Gastrocnemius medialis (tissue), 4 donors: ENCODE measurements at regions not wholly inside any gene's neighbourhood (a gene's known extent, or its start where the extent isn't known, plus 50 kb on each side); places are given as distances from the start of the nearest gene placed in this dataset.

Experiments
- ATAC-seq, 2 donors: fragments of 150-250 bp; one replicate each; pipeline ENCODE4 v1.9.1; 2016
- DNase-seq, 2 donors: peaks; one replicate each; pipeline ENCODE4 v3.0.0-alpha.2; 2019
- H3K27ac ChIP-seq, 4 donors: fragments of 200-600 bp; sonication (generic); 1 replicate in 1 of 4; 2 replicates in 3 of 4; pipeline ENCODE4 v1.5.1; 2016 to 2018; ENCODE audit warnings: mild to moderate bottlenecking in 2 of 4, moderate library complexity in 1 of 4
- H3K27me3 ChIP-seq, 3 donors: fragments of 200-600 bp; sonication (generic) in 2 of 3; 1 replicate in 1 of 3; 2 replicates in 2 of 3; pipeline versions ENCODE4 v1.5.1 to v1.6.0; 2016 to 2019; ENCODE audit warnings: mild to moderate bottlenecking in 1 of 3, moderate library complexity in 1 of 3
- H3K36me3 ChIP-seq, 2 donors: fragments of 200-600 bp; sonication (generic) in 1 of 2; one replicate each; pipeline ENCODE4 v1.5.1; 2017 to 2018
- H3K4me1 ChIP-seq, 2 donors: fragments of 200-600 bp; sonication (generic) in 1 of 2; one replicate each; pipeline ENCODE4 v1.5.1; 2016 to 2017; ENCODE audit warnings: mild to moderate bottlenecking in 2 of 2
- H3K4me3 ChIP-seq, 4 donors: fragments of 200-600 bp; sonication (generic) in 3 of 4; 1 replicate in 1 of 4; 2 replicates in 3 of 4; pipeline ENCODE4 v1.5.1; 2016 to 2019; ENCODE audit warnings: mild to moderate bottlenecking in 2 of 4
- H3K9me3 ChIP-seq, 3 donors: fragments of 200-600 bp; sonication (generic) in 2 of 3; 1 replicate in 1 of 3; 2 replicates in 2 of 3; pipeline ENCODE4 v1.5.1; 2016 to 2019
- POLR2A ChIP-seq, 2 donors: fragments of 450-650 bp; IDR thresholded peaks; one replicate each; pipeline ENCODE4 v1.6.1; 2017; ENCODE audit warnings: antibody characterized with exemption in 2 of 2, mild to moderate bottlenecking in 2 of 2, moderate library complexity in 2 of 2
- in situ Hi-C, 4 donors: fragments of 200-750 bp; cut with MboI; loops; one replicate each; pipeline versions ENCODE4 v1.15.0 to v1.8.0; 2017; ENCODE audit warnings: low sequenced_read_pairs in 4 of 4
- intact Hi-C: fragments of 100-400 bp; cut with DNase I; formaldehyde crosslinking; loops from one replicate; pipeline ENCODE4 v1.15.1; 2023; ENCODE audit warnings: low total_unique reads
- TF ChIP-seq, protein P1 (sequence below), 5 experiments: fragments of 450-650 bp in 3 of 5; fragments of 200-600 bp in 2 of 5; sonication (generic) in 2 of 5; IDR thresholded peaks in 4 of 5; conservative IDR thresholded peaks in 1 of 5; 1 replicate in 4 of 5; 2 replicates in 1 of 5; pipeline ENCODE4 v1.5.1; 2016 to 2019; ENCODE audit warnings: antibody characterized with exemption in 5 of 5, mild to moderate bottlenecking in 3 of 5, moderate library complexity in 3 of 5

GRCh38 chr3:74413547-74414241 lies 200.8 kb downstream of the CNTN3 start:
- DNase-seq, result no peak
- TF ChIP-seq POLR2A (IDR thresholded peaks at IDR 0.05), result no peak
- TF ChIP-seq, protein P1, sequence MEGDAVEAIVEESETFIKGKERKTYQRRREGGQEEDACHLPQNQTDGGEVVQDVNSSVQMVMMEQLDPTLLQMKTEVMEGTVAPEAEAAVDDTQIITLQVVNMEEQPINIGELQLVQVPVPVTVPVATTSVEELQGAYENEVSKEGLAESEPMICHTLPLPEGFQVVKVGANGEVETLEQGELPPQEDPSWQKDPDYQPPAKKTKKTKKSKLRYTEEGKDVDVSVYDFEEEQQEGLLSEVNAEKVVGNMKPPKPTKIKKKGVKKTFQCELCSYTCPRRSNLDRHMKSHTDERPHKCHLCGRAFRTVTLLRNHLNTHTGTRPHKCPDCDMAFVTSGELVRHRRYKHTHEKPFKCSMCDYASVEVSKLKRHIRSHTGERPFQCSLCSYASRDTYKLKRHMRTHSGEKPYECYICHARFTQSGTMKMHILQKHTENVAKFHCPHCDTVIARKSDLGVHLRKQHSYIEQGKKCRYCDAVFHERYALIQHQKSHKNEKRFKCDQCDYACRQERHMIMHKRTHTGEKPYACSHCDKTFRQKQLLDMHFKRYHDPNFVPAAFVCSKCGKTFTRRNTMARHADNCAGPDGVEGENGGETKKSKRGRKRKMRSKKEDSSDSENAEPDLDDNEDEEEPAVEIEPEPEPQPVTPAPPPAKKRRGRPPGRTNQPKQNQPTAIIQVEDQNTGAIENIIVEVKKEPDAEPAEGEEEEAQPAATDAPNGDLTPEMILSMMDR (IDR thresholded peaks at IDR 0.05 in 4 of 5, conservative IDR thresholded peaks at IDR 0.05 in 1 of 5), result no peak
- no peaks in the 10 kb centered on the region for H3K27me3 ChIP-seq
- intact Hi-C loops (no loop called here), in situ Hi-C loops (no loop called here)
- no peaks in the 10 kb centered on the region for H3K36me3 ChIP-seq
- H3K9me3 ChIP-seq, result no peaks in the 10 kb centered on the region
- no peak for ATAC-seq
- H3K27ac ChIP-seq, result no peak overlapping the region
- no peak overlapping the region for H3K4me3 ChIP-seq
- H3K4me1 ChIP-seq, result no peaks in the 10 kb centered on the region

DNA sequence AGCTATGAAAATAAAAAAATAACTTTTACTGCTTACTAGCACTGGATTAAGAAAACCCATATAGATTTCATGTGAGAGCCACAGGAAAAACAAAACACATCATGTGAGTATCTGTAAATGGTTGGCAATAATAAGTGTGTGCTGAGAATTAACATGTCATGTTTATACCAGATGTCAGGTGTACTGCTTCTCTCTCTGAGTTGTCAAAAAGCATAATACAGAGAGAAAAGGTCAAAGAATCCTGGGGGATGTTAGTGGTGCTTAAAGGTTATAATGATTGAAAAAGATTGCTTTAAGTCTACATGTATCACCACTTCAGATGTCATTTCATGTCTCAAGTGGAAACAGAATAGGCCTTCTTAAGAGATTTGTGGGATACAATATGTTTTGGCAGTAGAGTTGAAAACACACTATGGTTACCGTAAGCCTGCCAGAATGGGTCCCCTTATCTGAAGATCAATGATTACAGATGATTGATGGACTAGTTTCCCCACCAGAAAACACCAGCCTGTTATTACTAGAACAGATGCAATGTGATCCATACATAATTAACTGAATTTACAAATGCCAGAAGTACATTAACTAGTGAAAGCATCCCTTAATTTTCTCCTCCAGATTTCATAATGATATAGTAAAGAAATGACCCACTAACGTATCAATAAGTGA lies 204.1 kb downstream of the CNTN3 start:
- intact Hi-C loops, result no loop called here
- no peak for ATAC-seq
- TF ChIP-seq, protein P1 (IDR thresholded peaks at IDR 0.05 in 4 of 5, conservative IDR thresholded peaks at IDR 0.05 in 1 of 5), result no peak
- TF ChIP-seq POLR2A (IDR thresholded peaks at IDR 0.05), result no peak
- no peaks in the 10 kb centered on the region for H3K4me1 ChIP-seq
- H3K4me3 ChIP-seq, result no peak overlapping the region
- no peaks in the 10 kb centered on the region for H3K9me3 ChIP-seq
- in situ Hi-C loops, result no loop called here
- DNase-seq, result no peak
- no peak overlapping the region for H3K27ac ChIP-seq
- H3K27me3 ChIP-seq, result no peaks in the 10 kb centered on the region
- H3K36me3 ChIP-seq, result no peaks in the 10 kb centered on the region

DNA sequence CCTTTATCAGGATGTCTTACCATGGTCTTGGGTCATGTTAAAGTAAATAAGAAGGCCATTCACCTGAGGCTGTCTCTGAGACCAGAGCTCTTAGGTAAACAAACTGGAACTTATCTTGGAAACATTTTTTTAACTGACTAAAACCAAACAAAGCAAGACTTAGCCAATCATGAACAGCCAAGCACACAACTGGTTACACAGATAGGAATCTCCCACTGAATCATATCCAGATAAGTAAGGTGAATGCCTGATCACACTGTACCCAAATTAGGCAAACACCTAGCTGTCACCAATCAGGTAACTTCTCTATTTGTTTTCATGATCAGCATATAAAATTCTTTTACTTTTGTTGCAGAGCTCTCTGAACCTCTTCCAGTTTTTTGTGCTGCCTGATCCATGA lies 205.4 kb downstream of the CNTN3 start:
- Histone ChIP-seq H3K4me3 (no peak overlapping the region), H3K27me3 (no peaks in the 10 kb centered on the region), H3K9me3 (no peaks in the 10 kb centered on the region), H3K36me3 (no peaks in the 10 kb centered on the region), H3K27ac (no peak overlapping the region), H3K4me1 (no peaks in the 10 kb centered on the region)
- ATAC-seq (no peak), DNase-seq (no peak)
- TF ChIP-seq, protein P1 (IDR thresholded peaks at IDR 0.05 in 4 of 5, conservative IDR thresholded peaks at IDR 0.05 in 1 of 5), result no peak
- no peak for TF ChIP-seq POLR2A (IDR thresholded peaks at IDR 0.05)
- intact Hi-C loops, result no loop called here
- in situ Hi-C loops, result no loop called here

GRCh38 chr3:74403307-74403706 lies 211.2 kb downstream of the CNTN3 start:
- no peaks in the 10 kb centered on the region for H3K27me3 ChIP-seq
- H3K4me3 ChIP-seq, result no peak overlapping the region
- H3K36me3 ChIP-seq, result no peaks in the 10 kb centered on the region
- DNase-seq (no peak), ATAC-seq (no peak)
- H3K27ac ChIP-seq, result no peak overlapping the region
- no peaks in the 10 kb centered on the region for H3K9me3 ChIP-seq
- TF ChIP-seq, protein P1 (IDR thresholded peaks at IDR 0.05 in 4 of 5, conservative IDR thresholded peaks at IDR 0.05 in 1 of 5), result no peak
- TF ChIP-seq POLR2A (IDR thresholded peaks at IDR 0.05), result no peak
- in situ Hi-C loops (no loop called here), intact Hi-C loops (no loop called here)
- H3K4me1 ChIP-seq, result no peaks in the 10 kb centered on the region
